WERI-Rb-1 (cell line): ENCODE measurements at regions not wholly inside any gene's neighbourhood (a gene's known extent, or its start where the extent isn't known, plus 50 kb on each side); places are given as distances from the start of the nearest gene placed in this dataset.
A peak's percentile ranks its signal among the peaks of the same experiment; 100 is the strongest.

ENCODE experiments used
- DNase-seq: peaks from one replicate; pipeline ENCODE4 v3.0.0-alpha.2; 2020
- H3K27ac ChIP-seq: fragments of 250-450 bp; sonication (Bioruptor Pico); 2 replicates; pipeline ENCODE4 v1.5.1; 2020; ENCODE audit warnings: mild to moderate bottlenecking, moderate library complexity
- H3K27me3 ChIP-seq: fragments of 250-450 bp; sonication (Bioruptor Pico); 2 replicates; pipeline ENCODE4 v1.5.1; 2021; ENCODE audit warnings: mild to moderate bottlenecking, low read depth, moderate library complexity; ENCODE audit not compliant: insufficient read depth, severe bottlenecking
- H3K36me3 ChIP-seq: fragments of 250-450 bp; sonication (Bioruptor Pico); 2 replicates; pipeline ENCODE4 v1.5.1; 2020; ENCODE audit warnings: mild to moderate bottlenecking, moderate library complexity
- H3K4me3 ChIP-seq: 2 replicates; pipeline ENCODE4 v1.5.1; 2011; ENCODE audit warnings: low read depth, mild to moderate bottlenecking, control low read depth, low read length
- H3K9me3 ChIP-seq: fragments of 250-450 bp; sonication (Bioruptor Pico); 2 replicates; pipeline ENCODE4 v1.5.1; 2021; ENCODE audit warnings: mild to moderate bottlenecking, moderate library complexity; ENCODE audit not compliant: severe bottlenecking
- CTCF ChIP-seq: IDR thresholded peaks from 2 replicates; pipeline ENCODE4 v1.5.1; 2011; ENCODE audit warnings: low read depth, mild to moderate bottlenecking, control low read depth, inconsistent platforms, low read length

GRCh38 chr2:37855283-37856041 lies 69.6 kb upstream of the RMDN2 start:
- Histone ChIP-seq H3K27me3 (no peaks in the 10 kb centered on the region), H3K9me3 (peaks cover 11% of the 10 kb centered on the region), H3K4me3 (no peak overlapping the region), H3K36me3 (no peaks in the 10 kb centered on the region), H3K27ac (no peak overlapping the region)
- DNase-seq: no peak
- no peak for TF ChIP-seq CTCF

GRCh38 chr2:37856101-37856751 lies 68.9 kb upstream of the RMDN2 start:
- no peaks in the 10 kb centered on the region for H3K27me3 ChIP-seq
- DNase-seq: no peak
- H3K4me3 ChIP-seq: no peak overlapping the region
- no peak overlapping the region for H3K27ac ChIP-seq
- H3K9me3 ChIP-seq: peaks cover 11% of the 10 kb centered on the region
- TF ChIP-seq CTCF: no peak
- no peaks in the 10 kb centered on the region for H3K36me3 ChIP-seq

GRCh38 chr2:37857575-37858399 lies 67.3 kb upstream of the RMDN2 start:
- Histone ChIP-seq H3K4me3 (no peak overlapping the region), H3K27ac (peak overlapping the region; percentile 16; the same call in 1 of the 2 replicates), H3K9me3 (peaks cover 11% of the 10 kb centered on the region), H3K36me3 (no peaks in the 10 kb centered on the region), H3K27me3 (no peaks in the 10 kb centered on the region)
- TF ChIP-seq CTCF: no peak
- peak; percentile 53 for DNase-seq

GRCh38 chr2:37858400-37858711 lies 66.7 kb upstream of the RMDN2 start:
- DNase-seq: peak; percentile 47
- H3K9me3 ChIP-seq: peaks cover 11% of the 10 kb centered on the region
- no peaks in the 10 kb centered on the region for H3K36me3 ChIP-seq
- no peak overlapping the region for H3K4me3 ChIP-seq
- no peaks in the 10 kb centered on the region for H3K27me3 ChIP-seq
- TF ChIP-seq CTCF: no peak
- no peak overlapping the region; the same call in 1 of the 2 replicates for H3K27ac ChIP-seq

GRCh38 chr2:37858725-37859267 lies 66.3 kb upstream of the RMDN2 start:
- DNase-seq: no peak
- Histone ChIP-seq H3K9me3 (peaks cover 11% of the 10 kb centered on the region), H3K36me3 (no peaks in the 10 kb centered on the region), H3K27ac (no peak overlapping the region), H3K27me3 (no peaks in the 10 kb centered on the region), H3K4me3 (no peak overlapping the region)
- no peak for TF ChIP-seq CTCF
